Erythroblast (primary cell): ENCODE measurements at regions not wholly inside any gene's neighbourhood (a gene's known extent, or its start where the extent isn't known, plus 50 kb on each side); places are given as distances from the start of the nearest gene placed in this dataset.

Source experiments
- GATA1 ChIP-seq: IDR thresholded peaks from 2 replicates; pipeline ENCODE4 v1.6.1; 2011; ENCODE audit warnings: low read depth, mild to moderate bottlenecking, control low read depth, low read length, moderate library complexity
- POLR2A ChIP-seq: IDR thresholded peaks from 2 replicates; pipeline ENCODE4 v1.6.1; 2011; ENCODE audit warnings: mild to moderate bottlenecking, low read length

GRCh38 chr10:108638225-108638624 lies 1285.1 kb downstream of the XPNPEP1 start:
- TF ChIP-seq POLR2A, result no peak
- no peak for TF ChIP-seq GATA1
